ENCODE measurements at regions not wholly inside any gene's neighbourhood (a gene's known extent, or its start where the extent isn't known, plus 50 kb on each side); places are given as distances from the start of the nearest gene placed in this dataset.

GRCh38 chr18:52228166-52228565 is 111.8 kb upstream of the DCC start:
- TF ChIP-seq CTCF (IDR thresholded peaks at IDR 0.05; ENCODE audit: insufficient read depth, low read length) (no peak), POLR2AphosphoS5 (IDR thresholded peaks at IDR 0.05; ENCODE audit: low read depth) (no peak)

Measured in HL-60 (cell line).